Parathyroid adenoma (tissue), 2 donors: ENCODE measurements at regions not wholly inside any gene's neighbourhood (a gene's known extent, or its start where the extent isn't known, plus 50 kb on each side); places are given as distances from the start of the nearest gene placed in this dataset.

Experiments
- H2AFZ ChIP-seq: fragments of 300-600 bp; sonication (generic); one replicate; pipeline ENCODE4 v1.7.0; 2017; ENCODE audit warnings: antibody characterized with exemption, mild to moderate bottlenecking
- H3K27ac ChIP-seq: fragments of 300-600 bp; sonication (generic); one replicate; pipeline ENCODE4 v1.7.0; 2017
- H3K27me3 ChIP-seq: fragments of 300-600 bp; sonication (generic); one replicate; pipeline ENCODE4 v1.7.0; 2017; ENCODE audit warnings: low read length; ENCODE audit not compliant: control insufficient read depth, insufficient read depth
- H3K36me3 ChIP-seq: fragments of 300-600 bp; sonication (generic); one replicate; pipeline ENCODE4 v1.7.0; 2017; ENCODE audit warnings: low read length; ENCODE audit not compliant: control insufficient read depth, insufficient read depth
- H3K4me1 ChIP-seq: fragments of 300-600 bp; sonication (generic); one replicate; pipeline ENCODE4 v1.7.0; 2017; ENCODE audit warnings: control low read depth
- H3K4me2 ChIP-seq: fragments of 300-600 bp; sonication (generic); one replicate; pipeline ENCODE4 v1.7.0; 2017; ENCODE audit warnings: low read length
- H3K4me3 ChIP-seq: fragments of 300-600 bp; sonication (generic); one replicate; pipeline ENCODE4 v1.7.0; 2017; ENCODE audit warnings: low read depth, low read length
- H3K79me2 ChIP-seq: fragments of 300-600 bp; sonication (generic); one replicate; pipeline ENCODE4 v1.7.0; 2017; ENCODE audit warnings: control low read depth
- H3K9ac ChIP-seq: fragments of 300-600 bp; sonication (generic); one replicate; pipeline ENCODE4 v1.7.0; 2017; ENCODE audit warnings: mild to moderate bottlenecking
- H3K9me3 ChIP-seq: fragments of 300-600 bp; sonication (generic); one replicate; pipeline ENCODE4 v1.7.0; 2017; ENCODE audit warnings: low read length; ENCODE audit not compliant: control insufficient read depth
- TF ChIP-seq, protein P1 (sequence below): fragments of 300-600 bp; sonication (generic); IDR thresholded peaks from one replicate; pipeline ENCODE4 v1.7.0; 2017; ENCODE audit warnings: antibody characterized with exemption, mild to moderate bottlenecking
- donor health status: primary hyperparathyroidism.

GRCh38 chr12:40635141-40635731, 57.0 kb upstream of the CNTN1 start:
- Histone ChIP-seq H3K9ac (no peak overlapping the region), H3K27me3 (no peaks in the 10 kb centered on the region), H3K27ac (no peak overlapping the region), H2AFZ (no peak overlapping the region), H3K4me3 (no peak overlapping the region), H3K79me2 (no peaks in the 10 kb centered on the region), H3K36me3 (no peaks in the 10 kb centered on the region), H3K4me2 (no peak overlapping the region), H3K4me1 (no peaks in the 10 kb centered on the region), H3K9me3 (no peaks in the 10 kb centered on the region)
- TF ChIP-seq, protein P1, sequence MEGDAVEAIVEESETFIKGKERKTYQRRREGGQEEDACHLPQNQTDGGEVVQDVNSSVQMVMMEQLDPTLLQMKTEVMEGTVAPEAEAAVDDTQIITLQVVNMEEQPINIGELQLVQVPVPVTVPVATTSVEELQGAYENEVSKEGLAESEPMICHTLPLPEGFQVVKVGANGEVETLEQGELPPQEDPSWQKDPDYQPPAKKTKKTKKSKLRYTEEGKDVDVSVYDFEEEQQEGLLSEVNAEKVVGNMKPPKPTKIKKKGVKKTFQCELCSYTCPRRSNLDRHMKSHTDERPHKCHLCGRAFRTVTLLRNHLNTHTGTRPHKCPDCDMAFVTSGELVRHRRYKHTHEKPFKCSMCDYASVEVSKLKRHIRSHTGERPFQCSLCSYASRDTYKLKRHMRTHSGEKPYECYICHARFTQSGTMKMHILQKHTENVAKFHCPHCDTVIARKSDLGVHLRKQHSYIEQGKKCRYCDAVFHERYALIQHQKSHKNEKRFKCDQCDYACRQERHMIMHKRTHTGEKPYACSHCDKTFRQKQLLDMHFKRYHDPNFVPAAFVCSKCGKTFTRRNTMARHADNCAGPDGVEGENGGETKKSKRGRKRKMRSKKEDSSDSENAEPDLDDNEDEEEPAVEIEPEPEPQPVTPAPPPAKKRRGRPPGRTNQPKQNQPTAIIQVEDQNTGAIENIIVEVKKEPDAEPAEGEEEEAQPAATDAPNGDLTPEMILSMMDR, result no peak
